H9 (cell line): ENCODE measurements at regions not wholly inside any gene's neighbourhood (a gene's known extent, or its start where the extent isn't known, plus 50 kb on each side); places are given as distances from the start of the nearest gene placed in this dataset.

Experiments
- DNase-seq: peaks from one replicate; pipeline ENCODE4 v3.0.0-alpha.2; 2017
- H2AFZ ChIP-seq: one replicate; pipeline ENCODE4 v1.6.1; 2013; ENCODE audit warnings: mild to moderate bottlenecking, low read length, control low read depth, moderate library complexity
- H2AK5ac ChIP-seq: 2 replicates; pipeline ENCODE4 v1.6.1; 2013; ENCODE audit warnings: low read length, control low read depth, mixed read lengths; ENCODE audit not compliant: insufficient read length
- H2BK120ac ChIP-seq: one replicate; pipeline ENCODE4 v1.6.1; 2013; ENCODE audit warnings: low read depth, mild to moderate bottlenecking, low read length, control low read depth, inconsistent platforms; ENCODE audit not compliant: poor library complexity, severe bottlenecking
- H2BK12ac ChIP-seq: 2 replicates; pipeline ENCODE4 v1.6.1; 2013; ENCODE audit warnings: low read length, control low read depth, mixed read lengths, low read depth; ENCODE audit not compliant: insufficient read length
- H2BK15ac ChIP-seq: 2 replicates; pipeline ENCODE4 v1.6.1; 2013; ENCODE audit warnings: low read depth, low read length, control low read depth
- H2BK20ac ChIP-seq: one replicate; pipeline ENCODE4 v1.6.1; 2013; ENCODE audit warnings: low read depth, mild to moderate bottlenecking, low read length, control low read depth, inconsistent platforms; ENCODE audit not compliant: poor library complexity, severe bottlenecking
- H2BK5ac ChIP-seq: 2 replicates; pipeline ENCODE4 v1.6.1; 2013; ENCODE audit warnings: low read length, control low read depth, mixed read lengths; ENCODE audit not compliant: insufficient read length
- H3K14ac ChIP-seq: 2 replicates; pipeline ENCODE4 v1.6.1; 2013; ENCODE audit warnings: low read length, control low read depth; ENCODE audit not compliant: insufficient read depth
- H3K18ac ChIP-seq: 2 replicates; pipeline ENCODE4 v1.6.1; 2013; ENCODE audit warnings: low read depth, mild to moderate bottlenecking, mixed read lengths, low read length, control low read depth; ENCODE audit not compliant: insufficient read length
- H3K23ac ChIP-seq: 2 replicates; pipeline ENCODE4 v1.6.1; 2013; ENCODE audit warnings: low read length, control low read depth, mixed read lengths, low read depth; ENCODE audit not compliant: insufficient read length
- H3K23me2 ChIP-seq: 2 replicates; pipeline ENCODE4 v1.6.1; 2013; ENCODE audit warnings: low read depth, mild to moderate bottlenecking, mixed read lengths, low read length, control low read depth; ENCODE audit not compliant: insufficient read length, poor library complexity, severe bottlenecking
- H3K27ac ChIP-seq: 2 replicates; pipeline ENCODE4 v1.5.1; 2013; ENCODE audit warnings: low read length, control low read depth, mixed read lengths, low read depth; ENCODE audit not compliant: insufficient read length
- H3K27me3 ChIP-seq: 2 replicates; pipeline ENCODE4 v1.6.1; 2013; ENCODE audit warnings: low read length, control low read depth, inconsistent platforms; ENCODE audit not compliant: insufficient read depth
- H3K4ac ChIP-seq: 2 replicates; pipeline ENCODE4 v1.6.1; 2013; ENCODE audit warnings: low read depth, mild to moderate bottlenecking, control low read depth, inconsistent platforms, low read length, moderate library complexity
- H3K4me1 ChIP-seq: 2 replicates; pipeline ENCODE4 v1.6.1; 2013; ENCODE audit warnings: low read length, control low read depth, inconsistent platforms; ENCODE audit not compliant: insufficient read depth
- H3K4me2 ChIP-seq: 2 replicates; pipeline ENCODE4 v1.6.1; 2013; ENCODE audit warnings: low read length, control low read depth, mixed read lengths; ENCODE audit not compliant: insufficient read length, insufficient read depth
- H3K56ac ChIP-seq: 2 replicates; pipeline ENCODE4 v1.6.1; 2013; ENCODE audit warnings: low read depth, mild to moderate bottlenecking, mixed read lengths, low read length, control low read depth; ENCODE audit not compliant: insufficient read length
- H3K79me1 ChIP-seq: 2 replicates; pipeline ENCODE4 v1.6.1; 2013; ENCODE audit warnings: low read depth, mild to moderate bottlenecking, moderate library complexity, low read length, control low read depth, inconsistent platforms; ENCODE audit not compliant: insufficient read depth, poor library complexity, severe bottlenecking
- H3K79me2 ChIP-seq: 2 replicates; pipeline ENCODE4 v1.6.1; 2013; ENCODE audit warnings: low read length, control low read depth, inconsistent platforms; ENCODE audit not compliant: insufficient read depth
- H3K9ac ChIP-seq: 2 replicates; pipeline ENCODE4 v1.6.1; 2013; ENCODE audit warnings: low read length, control low read depth, mixed read lengths; ENCODE audit not compliant: insufficient read length; ENCODE audit errors: extremely low read depth
- H3K9me3 ChIP-seq: one replicate; pipeline ENCODE4 v1.6.1; 2013; ENCODE audit warnings: low read depth, low read length, inconsistent platforms; ENCODE audit not compliant: control insufficient read depth
- H3T11ph ChIP-seq: one replicate; pipeline ENCODE4 v1.6.1; 2013; ENCODE audit warnings: mild to moderate bottlenecking, low read length, control low read depth, inconsistent platforms
- H4K20me1 ChIP-seq: one replicate; pipeline ENCODE4 v1.6.1; 2013; ENCODE audit not compliant: control insufficient read depth, insufficient read length, insufficient read depth
- H4K5ac ChIP-seq: 2 replicates; pipeline ENCODE4 v1.6.1; 2013; ENCODE audit warnings: low read depth, mild to moderate bottlenecking, mixed read lengths, low read length, control low read depth; ENCODE audit not compliant: insufficient read length
- H4K8ac ChIP-seq: replicated peaks from 2 replicates; pipeline ENCODE4 v1.6.1; 2013; ENCODE audit warnings: low read length, control low read depth, mixed read lengths, low read depth; ENCODE audit not compliant: insufficient read length
- H4K91ac ChIP-seq: 2 replicates; pipeline ENCODE4 v1.6.1; 2013; ENCODE audit warnings: low read depth, mild to moderate bottlenecking, moderate library complexity, mixed read lengths, low read length, control low read depth; ENCODE audit not compliant: insufficient read length
- H3K27ac Mint-ChIP-seq, 3 experiments: 2 replicates in 2 of 3; 3 replicates in 1 of 3; pipeline ENCODE4 v1.8.0; 2020 to 2021; ENCODE audit warnings: mixed read lengths in 3 of 3, mild to moderate bottlenecking in 1 of 3, moderate library complexity in 1 of 3
- H3K27me3 Mint-ChIP-seq: 2 replicates; pipeline ENCODE4 v1.8.0; 2021; ENCODE audit warnings: low read depth, mild to moderate bottlenecking, moderate library complexity, mixed read lengths
- H3K36me3 Mint-ChIP-seq, 3 experiments: 2 replicates in 2 of 3; 3 replicates in 1 of 3; pipeline ENCODE4 v1.8.0; 2020 to 2021; ENCODE audit warnings: low read depth in 3 of 3, mixed read lengths in 3 of 3; ENCODE audit not compliant: insufficient read depth in 1 of 3
- H3K4me1 Mint-ChIP-seq, 2 experiments: 2 replicates each; pipeline ENCODE4 v1.8.0; 2020; ENCODE audit warnings: mixed read lengths in 2 of 2
- H3K4me3 Mint-ChIP-seq, 2 experiments: 2 replicates in 1 of 2; 3 replicates in 1 of 2; pipeline ENCODE4 v1.8.0; 2020 to 2021; ENCODE audit warnings: mild to moderate bottlenecking in 2 of 2, mixed read lengths in 2 of 2, moderate library complexity in 1 of 2
- H3K9me3 Mint-ChIP-seq, 2 experiments: 2 replicates in 1 of 2; 3 replicates in 1 of 2; pipeline ENCODE4 v1.8.0; 2020; ENCODE audit warnings: mild to moderate bottlenecking in 2 of 2, mixed read lengths in 2 of 2, moderate library complexity in 1 of 2
- WGBS: extraction: QIAGEN DNeasy Blood & Tissue Kit; methylation state at CpG from one replicate; pipeline ENCODE4 v1.1.7; 2013; ENCODE audit warnings: missing lambda C conversion rate, low lambda C conversion rate, mixed read lengths; ENCODE audit not compliant: insufficient read length; ENCODE audit errors: extremely low coverage; 5-methylcytosine and 5-hydroxymethylcytosine counted together
- TF ChIP-seq, protein P1 (sequence below): fragments of 200-600 bp; sonication (generic); conservative IDR thresholded peaks from 3 replicates; pipeline ENCODE4 v1.8.0; 2021; ENCODE audit warnings: antibody characterized with exemption, mild to moderate bottlenecking

DNA sequence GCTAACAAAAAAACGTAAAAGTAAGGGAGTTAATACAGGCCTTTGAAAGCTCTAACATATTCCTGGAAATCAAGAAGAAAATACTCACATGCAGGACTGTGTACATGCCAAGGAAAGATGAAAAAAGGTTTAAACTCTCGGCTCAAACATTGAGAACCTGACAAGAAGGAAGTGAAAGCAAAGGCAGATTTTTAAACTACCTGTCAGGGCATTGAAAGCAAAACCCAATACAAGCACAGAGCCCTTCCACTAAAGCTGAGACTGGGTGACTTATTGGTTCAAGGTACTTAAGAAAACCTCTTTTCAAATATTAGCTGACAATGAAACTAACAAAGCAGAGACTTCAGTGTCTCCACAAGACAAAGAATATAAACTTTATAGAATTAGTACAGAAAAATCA lies 313.0 kb upstream of the GRID2 start:
- H3K4me3 Mint-ChIP-seq, result no peak overlapping the region
- Histone ChIP-seq H3K4me1 (no peaks in the 10 kb centered on the region), H2BK15ac (no peak overlapping the region), H3K4me2 (no peak overlapping the region), H4K5ac (no peak overlapping the region), H2AK5ac (no peak overlapping the region), H2BK5ac (no peak overlapping the region), H4K91ac (no peak overlapping the region), H3K27ac (no peak overlapping the region), H4K8ac (no peak overlapping the region), H2AFZ (no peak overlapping the region), H3K18ac (no peak overlapping the region), H3K23ac (no peak overlapping the region), H3K4ac (no peak overlapping the region), H3K79me1 (no peaks in the 10 kb centered on the region), H3K79me2 (no peaks in the 10 kb centered on the region), H4K20me1 (no peaks in the 10 kb centered on the region), H3K14ac (no peak overlapping the region), H3K9ac (no peak overlapping the region), H3K27me3 (no peaks in the 10 kb centered on the region), H3K56ac (no peak overlapping the region), H3K9me3 (no peaks in the 10 kb centered on the region), H2BK20ac (no peak overlapping the region), H2BK12ac (no peak overlapping the region), H3K23me2 (no peaks in the 10 kb centered on the region), H2BK120ac (no peak overlapping the region), H3T11ph (no peak overlapping the region)
- WGBS, result no CpG with 5 or more reads among the region's 2 CpGs
- no peak overlapping the region for H3K27ac Mint-ChIP-seq
- H3K27me3 Mint-ChIP-seq, result no peaks in the 10 kb centered on the region
- TF ChIP-seq, protein P1, sequence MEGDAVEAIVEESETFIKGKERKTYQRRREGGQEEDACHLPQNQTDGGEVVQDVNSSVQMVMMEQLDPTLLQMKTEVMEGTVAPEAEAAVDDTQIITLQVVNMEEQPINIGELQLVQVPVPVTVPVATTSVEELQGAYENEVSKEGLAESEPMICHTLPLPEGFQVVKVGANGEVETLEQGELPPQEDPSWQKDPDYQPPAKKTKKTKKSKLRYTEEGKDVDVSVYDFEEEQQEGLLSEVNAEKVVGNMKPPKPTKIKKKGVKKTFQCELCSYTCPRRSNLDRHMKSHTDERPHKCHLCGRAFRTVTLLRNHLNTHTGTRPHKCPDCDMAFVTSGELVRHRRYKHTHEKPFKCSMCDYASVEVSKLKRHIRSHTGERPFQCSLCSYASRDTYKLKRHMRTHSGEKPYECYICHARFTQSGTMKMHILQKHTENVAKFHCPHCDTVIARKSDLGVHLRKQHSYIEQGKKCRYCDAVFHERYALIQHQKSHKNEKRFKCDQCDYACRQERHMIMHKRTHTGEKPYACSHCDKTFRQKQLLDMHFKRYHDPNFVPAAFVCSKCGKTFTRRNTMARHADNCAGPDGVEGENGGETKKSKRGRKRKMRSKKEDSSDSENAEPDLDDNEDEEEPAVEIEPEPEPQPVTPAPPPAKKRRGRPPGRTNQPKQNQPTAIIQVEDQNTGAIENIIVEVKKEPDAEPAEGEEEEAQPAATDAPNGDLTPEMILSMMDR, result no peak
- DNase-seq, result no peak
- no peaks in the 10 kb centered on the region for H3K36me3 Mint-ChIP-seq
- no peaks in the 10 kb centered on the region for H3K4me1 Mint-ChIP-seq
- no peaks in the 10 kb centered on the region for H3K9me3 Mint-ChIP-seq
